ENCODE measurements at regions not wholly inside any gene's neighbourhood (a gene's known extent, or its start where the extent isn't known, plus 50 kb on each side); places are given as distances from the start of the nearest gene placed in this dataset.
"Not testable (repeated sequence)": the region's sequence is repeated elsewhere in the genome, so short reads cannot be mapped to it uniquely, and the experiment has no call there.

DNA sequence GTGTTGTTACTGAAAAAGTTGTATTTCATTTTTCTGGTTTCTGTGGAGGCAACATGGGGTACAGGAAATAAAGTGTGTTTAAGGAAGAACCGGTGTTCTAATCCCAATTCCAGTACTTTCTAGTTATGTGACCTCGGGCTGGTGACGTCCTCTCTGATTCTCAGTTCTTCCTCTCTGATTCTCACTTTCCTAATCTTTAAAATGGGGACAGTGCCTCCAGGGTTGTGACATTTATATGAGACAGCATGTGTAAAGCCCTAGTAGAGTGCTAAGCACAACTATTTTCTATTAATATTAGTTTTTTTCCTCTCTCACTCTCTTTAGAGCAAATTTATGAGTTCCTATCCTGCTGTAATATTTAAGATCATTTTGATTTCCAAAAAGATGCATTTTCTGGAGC is 50.9 kb upstream of the PTPDC1 start:
- Mint-ChIP-seq H3K4me3 (no peak overlapping the region), H3K27ac (no peak overlapping the region)

DNA sequence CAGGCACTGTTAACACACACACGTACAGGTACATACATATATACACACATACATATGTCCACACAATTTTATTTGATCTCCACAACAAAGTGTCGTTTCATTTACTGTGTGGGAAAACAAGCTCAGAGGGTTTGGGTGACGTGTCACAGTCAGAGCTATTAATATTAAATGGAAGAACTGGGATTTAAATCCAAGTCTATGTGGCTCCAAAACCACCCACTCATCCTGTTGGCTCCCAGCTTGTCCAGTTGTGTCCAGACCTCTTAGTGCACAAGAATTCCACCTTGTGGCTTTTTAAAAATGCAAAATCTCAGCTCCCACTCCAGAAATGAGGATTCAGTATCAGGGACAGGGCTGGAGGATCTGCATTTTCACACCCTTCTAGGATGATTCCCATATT is 52.3 kb upstream of the PTPDC1 start:
- Mint-ChIP-seq H3K36me3 (ENCODE audit: low read depth) (peaks cover 38% of the 10 kb centered on the region), H3K4me3 (peak overlapping the region; percentile 93), H3K9me3 (peaks cover 55% of the 10 kb centered on the region), H3K27ac (no peak overlapping the region), H3K4me1 (peaks cover 16% of the 10 kb centered on the region), H3K27me3 (ENCODE audit: low read depth, poor library complexity) (peaks cover 17% of the 10 kb centered on the region)
- no peak for DNase-seq
- TF ChIP-seq, protein P1, sequence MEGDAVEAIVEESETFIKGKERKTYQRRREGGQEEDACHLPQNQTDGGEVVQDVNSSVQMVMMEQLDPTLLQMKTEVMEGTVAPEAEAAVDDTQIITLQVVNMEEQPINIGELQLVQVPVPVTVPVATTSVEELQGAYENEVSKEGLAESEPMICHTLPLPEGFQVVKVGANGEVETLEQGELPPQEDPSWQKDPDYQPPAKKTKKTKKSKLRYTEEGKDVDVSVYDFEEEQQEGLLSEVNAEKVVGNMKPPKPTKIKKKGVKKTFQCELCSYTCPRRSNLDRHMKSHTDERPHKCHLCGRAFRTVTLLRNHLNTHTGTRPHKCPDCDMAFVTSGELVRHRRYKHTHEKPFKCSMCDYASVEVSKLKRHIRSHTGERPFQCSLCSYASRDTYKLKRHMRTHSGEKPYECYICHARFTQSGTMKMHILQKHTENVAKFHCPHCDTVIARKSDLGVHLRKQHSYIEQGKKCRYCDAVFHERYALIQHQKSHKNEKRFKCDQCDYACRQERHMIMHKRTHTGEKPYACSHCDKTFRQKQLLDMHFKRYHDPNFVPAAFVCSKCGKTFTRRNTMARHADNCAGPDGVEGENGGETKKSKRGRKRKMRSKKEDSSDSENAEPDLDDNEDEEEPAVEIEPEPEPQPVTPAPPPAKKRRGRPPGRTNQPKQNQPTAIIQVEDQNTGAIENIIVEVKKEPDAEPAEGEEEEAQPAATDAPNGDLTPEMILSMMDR (IDR thresholded peaks at IDR 0.05): no peak

More for the DNA sequence above, 50.9 kb upstream of the PTPDC1 start:
- TF ChIP-seq, protein P1 (IDR thresholded peaks at IDR 0.05): no peak
- Mint-ChIP-seq H3K27me3 (ENCODE audit: low read depth, poor library complexity) (peaks cover 17% of the 10 kb centered on the region), H3K36me3 (ENCODE audit: low read depth) (peaks cover 46% of the 10 kb centered on the region), H3K9me3 (peaks cover 52% of the 10 kb centered on the region), H3K4me1 (peaks cover 16% of the 10 kb centered on the region)
- no peak for DNase-seq

DNA sequence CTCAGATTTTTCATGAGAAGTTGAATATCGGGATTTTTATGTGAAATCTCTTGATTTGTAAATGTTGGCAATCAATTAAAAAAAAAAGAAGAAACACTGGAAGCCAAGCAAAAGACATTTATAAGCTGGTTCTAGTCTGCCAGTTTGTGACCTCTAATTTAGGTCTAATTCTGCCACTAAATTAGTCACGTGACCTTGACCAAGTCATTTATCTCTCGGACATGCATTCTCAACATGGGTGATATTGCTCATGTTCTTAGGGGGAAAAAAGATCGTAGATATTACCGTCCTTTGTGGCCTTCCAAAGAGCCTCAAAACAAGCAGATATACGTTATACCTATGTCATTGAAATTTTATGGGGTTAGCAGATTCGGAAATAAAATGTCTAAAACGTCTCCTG is 52.9 kb upstream of the PTPDC1 start:
- Mint-ChIP-seq H3K27ac (no peak overlapping the region), H3K4me1 (peaks cover 16% of the 10 kb centered on the region), H3K36me3 (ENCODE audit: low read depth) (peaks cover 34% of the 10 kb centered on the region), H3K9me3 (peaks cover 58% of the 10 kb centered on the region), H3K4me3 (peak overlapping the region; percentile 93), H3K27me3 (ENCODE audit: low read depth, poor library complexity) (peaks cover 17% of the 10 kb centered on the region)
- DNase-seq: no peak
- TF ChIP-seq, protein P1 (IDR thresholded peaks at IDR 0.05): no peak

DNA sequence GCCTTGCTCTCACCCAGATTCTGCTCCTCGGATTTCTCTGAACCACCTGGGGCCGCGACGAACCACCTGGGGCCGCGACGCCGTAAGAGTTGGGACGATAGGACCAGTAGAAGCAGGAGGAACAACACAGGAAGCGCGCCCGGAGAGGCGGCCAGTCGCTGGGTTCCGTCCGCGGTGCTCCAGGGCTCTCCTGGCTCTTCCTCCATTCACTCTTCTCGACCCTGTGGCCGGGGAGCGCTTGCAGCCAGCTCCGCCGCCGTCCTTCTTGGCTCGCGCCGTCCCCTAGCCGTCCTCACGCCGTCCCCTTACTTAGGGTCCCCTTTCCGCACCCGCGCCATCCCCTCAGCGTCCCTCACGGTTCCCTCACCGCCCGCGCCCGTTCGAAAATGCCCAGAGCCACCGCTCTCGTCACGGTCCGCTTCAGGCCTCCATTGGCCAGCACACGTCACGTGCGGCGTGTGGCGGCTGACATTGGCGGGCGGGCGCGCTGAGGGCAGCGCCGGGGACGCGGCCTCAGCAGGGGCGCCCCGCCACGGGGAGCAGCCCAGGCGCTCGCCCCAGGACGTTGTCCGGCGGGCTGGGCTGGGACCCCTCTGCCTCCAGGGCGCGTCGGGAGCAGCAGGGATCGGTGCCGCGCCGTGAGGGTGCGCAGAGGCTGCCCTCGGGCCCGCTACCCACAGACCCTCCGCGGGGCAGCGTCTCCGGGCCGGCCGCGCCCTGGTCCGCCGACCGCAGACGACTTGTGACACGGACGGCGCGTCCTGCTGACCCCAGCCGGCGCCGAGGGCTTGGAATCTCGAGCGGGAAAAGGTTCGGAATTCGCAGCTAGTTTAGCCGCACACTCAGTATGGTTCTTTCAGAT is 53.7 kb upstream of the PTPDC1 start:
- Mint-ChIP-seq H3K9me3 (peaks cover 53% of the 10 kb centered on the region), H3K4me1 (peaks cover 16% of the 10 kb centered on the region), H3K36me3 (ENCODE audit: low read depth) (peaks cover 28% of the 10 kb centered on the region), H3K27ac (peak overlapping the region; percentile 47), H3K4me3 (peak overlapping the region; percentile 93), H3K27me3 (ENCODE audit: low read depth, poor library complexity) (peaks cover 17% of the 10 kb centered on the region)
- TF ChIP-seq, protein P1 (IDR thresholded peaks at IDR 0.05): no peak
- DNase-seq: peak; percentile 86

DNA sequence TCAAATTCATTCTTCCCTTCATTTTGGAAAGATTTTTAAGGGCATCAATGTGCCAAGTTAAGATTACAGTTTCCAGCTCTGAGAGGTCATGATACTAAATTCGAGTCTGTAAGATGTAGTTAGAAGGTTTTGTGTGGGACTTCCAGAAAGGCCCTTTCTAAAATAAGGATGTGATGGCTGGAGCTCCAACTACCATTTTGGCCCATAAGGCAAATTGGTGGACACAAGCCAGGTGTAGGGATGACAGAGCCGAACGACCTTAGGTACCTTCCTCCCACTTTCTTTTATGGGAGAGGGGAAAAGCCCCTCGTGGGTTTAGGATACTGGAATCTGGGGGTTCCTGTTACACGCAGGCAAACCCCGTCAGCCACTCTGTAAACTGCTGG is 54.3 kb upstream of the PTPDC1 start:
- Mint-ChIP-seq H3K27ac (no peak overlapping the region), H3K27me3 (ENCODE audit: low read depth, poor library complexity) (peaks cover 17% of the 10 kb centered on the region), H3K4me3 (peak overlapping the region; percentile 93), H3K36me3 (ENCODE audit: low read depth) (peaks cover 24% of the 10 kb centered on the region), H3K9me3 (peaks cover 54% of the 10 kb centered on the region), H3K4me1 (peaks cover 16% of the 10 kb centered on the region)
- TF ChIP-seq, protein P1 (IDR thresholded peaks at IDR 0.05): no peak
- no peak for DNase-seq

DNA sequence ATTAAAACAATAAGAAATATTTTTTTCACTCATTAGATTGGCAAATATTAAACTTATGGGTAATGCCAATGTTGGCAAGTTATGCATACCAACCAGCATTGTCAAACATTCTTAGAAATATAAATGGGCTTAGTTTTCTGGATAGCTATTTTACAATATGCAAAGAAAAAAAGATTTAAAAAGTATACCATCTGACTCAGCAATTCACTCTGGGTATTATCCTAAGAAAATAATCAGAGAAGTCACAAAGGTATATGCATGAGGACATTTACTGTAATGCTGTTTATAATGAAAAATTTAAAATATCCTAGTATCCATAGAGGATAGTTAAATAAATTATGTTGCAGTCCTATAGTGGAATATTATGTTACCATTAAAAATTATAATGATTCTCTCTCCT is 57.4 kb upstream of the PTPDC1 start:
- no peak overlapping the region for H3K27ac Mint-ChIP-seq
- DNase-seq: no peak
- TF ChIP-seq, protein P1 (IDR thresholded peaks at IDR 0.05): no peak
- peaks cover 21% of the 10 kb centered on the region for H3K36me3 Mint-ChIP-seq (ENCODE audit: low read depth)
- peaks cover 8% of the 10 kb centered on the region for H3K27me3 Mint-ChIP-seq (ENCODE audit: low read depth, poor library complexity)
- H3K4me3 Mint-ChIP-seq: no peak overlapping the region
- H3K9me3 Mint-ChIP-seq: peaks cover 77% of the 10 kb centered on the region
- peaks cover 16% of the 10 kb centered on the region for H3K4me1 Mint-ChIP-seq

DNA sequence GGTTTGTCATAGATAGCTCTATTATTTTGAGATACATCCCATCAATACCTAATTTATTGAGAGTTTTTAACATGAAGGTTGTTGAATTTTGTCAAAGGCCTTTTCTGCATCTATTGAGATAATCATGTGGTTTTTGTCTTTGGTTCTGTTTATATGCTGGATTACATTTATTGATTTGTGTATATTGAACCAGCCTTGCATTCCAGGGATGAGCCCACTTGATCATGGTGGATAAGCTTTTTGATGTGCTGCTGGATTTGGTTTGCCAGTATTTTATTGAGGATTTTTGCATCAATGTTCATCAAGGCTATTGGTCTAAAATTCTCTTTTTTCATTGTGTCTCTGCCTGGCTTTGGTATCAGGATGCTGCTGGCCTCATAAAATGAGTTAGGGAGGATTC is 61.8 kb upstream of the PTPDC1 start:
- not testable (repeated sequence) for H3K36me3 Mint-ChIP-seq (ENCODE audit: low read depth); H3K27ac Mint-ChIP-seq; H3K4me1 Mint-ChIP-seq; H3K4me3 Mint-ChIP-seq; H3K27me3 Mint-ChIP-seq (ENCODE audit: low read depth, poor library complexity); DNase-seq
- peaks cover 62% of the 10 kb centered on the region for H3K9me3 Mint-ChIP-seq

DNA sequence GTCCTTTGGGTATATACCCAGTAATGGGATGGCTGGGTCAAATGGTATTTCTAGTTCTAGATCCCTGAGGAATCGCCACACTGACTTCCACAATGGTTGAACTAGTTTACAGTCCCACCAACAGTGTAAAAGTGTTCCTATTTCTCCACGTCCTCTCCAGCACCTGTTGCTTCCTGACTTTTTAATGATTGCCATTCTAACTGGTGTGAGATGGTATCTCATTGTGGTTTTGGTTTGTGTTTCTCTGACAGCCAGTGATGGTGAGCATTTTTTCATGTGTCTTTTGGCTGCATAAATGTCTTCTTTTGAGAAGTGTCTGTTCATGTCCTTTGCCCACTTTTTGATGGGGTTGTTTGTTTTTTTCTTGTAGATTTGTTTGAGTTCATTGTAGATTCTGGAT is 63.4 kb upstream of the PTPDC1 start:
- not testable (repeated sequence) for H3K4me1 Mint-ChIP-seq; H3K27ac Mint-ChIP-seq; DNase-seq; H3K27me3 Mint-ChIP-seq (ENCODE audit: low read depth, poor library complexity); H3K36me3 Mint-ChIP-seq (ENCODE audit: low read depth); H3K4me3 Mint-ChIP-seq
- peaks cover 47% of the 10 kb centered on the region for H3K9me3 Mint-ChIP-seq

Data from nephron progenitor cell (in vitro differentiated cells).